T-helper 2 cell (primary cell): ENCODE measurements at regions not wholly inside any gene's neighbourhood (a gene's known extent, or its start where the extent isn't known, plus 50 kb on each side); places are given as distances from the start of the nearest gene placed in this dataset.

Source experiments
- DNase-seq, 5 experiments: peaks; one replicate each; pipeline versions ENCODE4 v3.0.0 to v3.0.0-alpha.2; 2012 to 2022

- DNase-seq, result no peak
Observed at GRCh38 chr12:20967756-20968155, 157.3 kb downstream of the SLCO1B3 start.

- no peak for DNase-seq
Observed at GRCh38 chr12:20969766-20970165, 159.3 kb downstream of the SLCO1B3 start.

- DNase-seq, result peak in 1 of 5 experiments; percentile 17
Observed at GRCh38 chr12:20985399-20985798, 145.6 kb upstream of the SLCO1B1 start.

GRCh38 chr12:21001778-21002177 lies 129.2 kb upstream of the SLCO1B1 start:
- no peak for DNase-seq

GRCh38 chr12:21025656-21026055 lies 105.3 kb upstream of the SLCO1B1 start:
- DNase-seq, result no peak

GRCh38 chr12:21026302-21026701 lies 104.7 kb upstream of the SLCO1B1 start:
- no peak for DNase-seq

- DNase-seq, result no peak
Observed at GRCh38 chr12:21054334-21054733, 76.7 kb upstream of the SLCO1B1 start.

- DNase-seq, result no peak
Observed at GRCh38 chr12:21065845-21066244, 65.1 kb upstream of the SLCO1B1 start.

GRCh38 chr12:21073129-21073528 lies 57.9 kb upstream of the SLCO1B1 start:
- DNase-seq, result no peak

- DNase-seq, result no peak
Observed at GRCh38 chr12:21073822-21074460, 57.1 kb upstream of the SLCO1B1 start.
